Gastroesophageal sphincter (tissue), 3 donors: ENCODE measurements at regions not wholly inside any gene's neighbourhood (a gene's known extent, or its start where the extent isn't known, plus 50 kb on each side); places are given as distances from the start of the nearest gene placed in this dataset.

Source experiments
- POLR2A ChIP-seq, 2 donors: fragments of 450-650 bp; IDR thresholded peaks; one replicate each; pipeline ENCODE4 v1.6.1; 2017; ENCODE audit warnings: antibody characterized with exemption in 2 of 2, mild to moderate bottlenecking in 2 of 2, moderate library complexity in 1 of 2
- POLR2AphosphoS5 ChIP-seq: sonication (generic); formaldehyde crosslinking; IDR thresholded peaks from one replicate; pipeline ENCODE4 v1.6.1; 2017; ENCODE audit warnings: antibody characterized with exemption
- TF ChIP-seq, protein P1 (sequence below), 4 experiments: fragments of 200-600 bp in 2 of 4; fragments of 450-650 bp in 2 of 4; sonication (generic) in 1 of 4; IDR thresholded peaks; one replicate each; pipeline ENCODE4 v1.5.1; 2017 to 2019; ENCODE audit warnings: antibody characterized with exemption in 4 of 4, mild to moderate bottlenecking in 2 of 4, moderate library complexity in 2 of 4

DNA sequence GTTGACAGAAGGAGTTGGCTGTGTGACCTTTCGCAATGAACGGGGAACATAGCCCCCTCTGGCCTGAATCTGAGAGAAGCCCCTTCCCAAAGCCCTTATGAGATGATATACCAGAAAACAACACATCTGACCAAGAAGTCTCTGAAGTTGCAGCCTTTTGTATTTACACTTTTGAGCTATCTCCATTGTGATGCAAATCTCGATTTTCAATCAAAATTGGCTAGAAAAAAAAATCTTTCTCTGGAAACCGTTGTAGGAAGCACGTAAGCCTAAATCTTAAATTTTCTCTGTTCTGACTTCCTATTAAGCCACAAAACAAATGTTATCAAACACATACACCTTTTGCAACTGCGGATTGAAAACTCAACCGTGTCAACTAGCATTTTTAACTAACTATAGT is 71.4 kb upstream of the OLIG2 start:
- TF ChIP-seq POLR2AphosphoS5 (no peak), POLR2A (IDR thresholded peaks at IDR 0.05) (no peak)
- TF ChIP-seq, protein P1, sequence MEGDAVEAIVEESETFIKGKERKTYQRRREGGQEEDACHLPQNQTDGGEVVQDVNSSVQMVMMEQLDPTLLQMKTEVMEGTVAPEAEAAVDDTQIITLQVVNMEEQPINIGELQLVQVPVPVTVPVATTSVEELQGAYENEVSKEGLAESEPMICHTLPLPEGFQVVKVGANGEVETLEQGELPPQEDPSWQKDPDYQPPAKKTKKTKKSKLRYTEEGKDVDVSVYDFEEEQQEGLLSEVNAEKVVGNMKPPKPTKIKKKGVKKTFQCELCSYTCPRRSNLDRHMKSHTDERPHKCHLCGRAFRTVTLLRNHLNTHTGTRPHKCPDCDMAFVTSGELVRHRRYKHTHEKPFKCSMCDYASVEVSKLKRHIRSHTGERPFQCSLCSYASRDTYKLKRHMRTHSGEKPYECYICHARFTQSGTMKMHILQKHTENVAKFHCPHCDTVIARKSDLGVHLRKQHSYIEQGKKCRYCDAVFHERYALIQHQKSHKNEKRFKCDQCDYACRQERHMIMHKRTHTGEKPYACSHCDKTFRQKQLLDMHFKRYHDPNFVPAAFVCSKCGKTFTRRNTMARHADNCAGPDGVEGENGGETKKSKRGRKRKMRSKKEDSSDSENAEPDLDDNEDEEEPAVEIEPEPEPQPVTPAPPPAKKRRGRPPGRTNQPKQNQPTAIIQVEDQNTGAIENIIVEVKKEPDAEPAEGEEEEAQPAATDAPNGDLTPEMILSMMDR (IDR thresholded peaks at IDR 0.05): no peak
